Endodermal cell (in vitro differentiated cells): ENCODE measurements at regions not wholly inside any gene's neighbourhood (a gene's known extent, or its start where the extent isn't known, plus 50 kb on each side); places are given as distances from the start of the nearest gene placed in this dataset.
"Not testable (repeated sequence)": the region's sequence is repeated elsewhere in the genome, so short reads cannot be mapped to it uniquely, and the experiment has no call there.

Experiments used
- DNase-seq: peaks from one replicate; pipeline ENCODE4 v3.0.0-alpha.2; 2017
- H3K27ac ChIP-seq: 2 replicates; pipeline ENCODE4 v1.5.1; 2013; ENCODE audit warnings: mild to moderate bottlenecking, low read depth, low read length, moderate library complexity
- H3K27me3 ChIP-seq: 2 replicates; pipeline ENCODE4 v1.6.1; 2013; ENCODE audit warnings: mild to moderate bottlenecking, low read length, moderate library complexity; ENCODE audit not compliant: insufficient read depth, control insufficient read depth, poor library complexity, severe bottlenecking
- H3K36me3 ChIP-seq: 2 replicates; pipeline ENCODE4 v1.7.0; 2013; ENCODE audit warnings: mild to moderate bottlenecking, low read length, moderate library complexity; ENCODE audit not compliant: control insufficient read depth, insufficient read depth
- H3K4me1 ChIP-seq: one replicate; pipeline ENCODE4 v1.7.0; 2013; ENCODE audit warnings: low read length; ENCODE audit not compliant: control insufficient read depth, insufficient read depth
- H3K4me3 ChIP-seq: 2 replicates; pipeline ENCODE4 v1.5.1; 2013; ENCODE audit warnings: mild to moderate bottlenecking, low read length, moderate library complexity
- H3K9ac ChIP-seq: 2 replicates; pipeline ENCODE4 v1.6.1; 2013; ENCODE audit warnings: mild to moderate bottlenecking, low read length, moderate library complexity; ENCODE audit not compliant: poor library complexity, severe bottlenecking; ENCODE audit errors: extremely low read depth
- H3K9me3 ChIP-seq: 2 replicates; pipeline ENCODE4 v1.6.1; 2013; ENCODE audit warnings: mild to moderate bottlenecking, low read length, moderate library complexity; ENCODE audit not compliant: control insufficient read depth
- H3K27ac Mint-ChIP-seq: 2 replicates; pipeline ENCODE4 v1.8.0; 2020; ENCODE audit warnings: mixed read lengths
- H3K27me3 Mint-ChIP-seq: 2 replicates; pipeline ENCODE4 v1.8.0; 2021; ENCODE audit warnings: mild to moderate bottlenecking, mixed read lengths; ENCODE audit not compliant: insufficient read depth
- H3K36me3 Mint-ChIP-seq: 2 replicates; pipeline ENCODE4 v1.8.0; 2020; ENCODE audit warnings: low read depth, mixed read lengths
- H3K4me1 Mint-ChIP-seq: 2 replicates; pipeline ENCODE4 v1.8.0; 2020; ENCODE audit warnings: mixed read lengths
- H3K4me3 Mint-ChIP-seq: 2 replicates; pipeline ENCODE4 v1.8.0; 2020; ENCODE audit warnings: mild to moderate bottlenecking, moderate library complexity, mixed read lengths
- H3K9me3 Mint-ChIP-seq: 2 replicates; pipeline ENCODE4 v1.8.0; 2020; ENCODE audit warnings: mild to moderate bottlenecking, mixed read lengths
- WGBS, 2 experiments: methylation state at CpG; one replicate each; pipeline versions ENCODE4 v1.1.5 to v1.1.7; 2013; ENCODE audit warnings: missing lambda C conversion rate in 2 of 2, mixed read lengths in 1 of 2; ENCODE audit not compliant: insufficient coverage in 1 of 2, insufficient read length in 1 of 2; 5-methylcytosine and 5-hydroxymethylcytosine counted together
- TF ChIP-seq, protein P1 (sequence below): fragments of 200-600 bp; sonication (generic); conservative IDR thresholded peaks from 2 replicates; pipeline ENCODE4 v1.5.0; 2021; ENCODE audit warnings: antibody characterized with exemption, mild to moderate bottlenecking

DNA sequence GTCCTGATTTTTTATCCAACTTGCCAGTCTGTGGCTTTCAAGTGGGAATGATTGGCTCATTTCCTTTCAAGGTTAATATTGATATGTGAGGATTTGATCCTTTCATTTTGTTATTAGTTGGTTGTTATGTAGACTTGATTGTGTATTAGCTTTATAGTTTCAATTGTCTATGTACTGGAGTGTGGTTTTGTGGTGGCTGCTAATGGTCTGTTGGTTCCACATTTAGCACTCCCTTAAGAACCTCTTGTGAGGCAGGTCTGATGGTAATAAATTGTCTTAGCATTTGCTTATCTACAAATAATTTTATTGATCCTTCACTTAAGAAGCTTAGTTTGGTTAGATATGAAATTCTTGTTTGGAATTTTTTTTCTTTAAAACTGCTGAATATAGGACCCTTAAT, 190.6 kb downstream of the CPXCR1 start:
- Mint-ChIP-seq H3K27me3 (no peaks in the 10 kb centered on the region), H3K4me1 (peaks cover 8% of the 10 kb centered on the region), H3K36me3 (no peaks in the 10 kb centered on the region), H3K27ac (no peak overlapping the region), H3K9me3 (no peaks in the 10 kb centered on the region), H3K4me3 (no peak overlapping the region)
- Histone ChIP-seq H3K36me3 (no peaks in the 10 kb centered on the region), H3K4me3 (no peak overlapping the region), H3K9ac (no peak overlapping the region), H3K4me1 (no peaks in the 10 kb centered on the region), H3K27ac (no peak overlapping the region), H3K27me3 (no peaks in the 10 kb centered on the region), H3K9me3 (no peaks in the 10 kb centered on the region)
- TF ChIP-seq, protein P1, sequence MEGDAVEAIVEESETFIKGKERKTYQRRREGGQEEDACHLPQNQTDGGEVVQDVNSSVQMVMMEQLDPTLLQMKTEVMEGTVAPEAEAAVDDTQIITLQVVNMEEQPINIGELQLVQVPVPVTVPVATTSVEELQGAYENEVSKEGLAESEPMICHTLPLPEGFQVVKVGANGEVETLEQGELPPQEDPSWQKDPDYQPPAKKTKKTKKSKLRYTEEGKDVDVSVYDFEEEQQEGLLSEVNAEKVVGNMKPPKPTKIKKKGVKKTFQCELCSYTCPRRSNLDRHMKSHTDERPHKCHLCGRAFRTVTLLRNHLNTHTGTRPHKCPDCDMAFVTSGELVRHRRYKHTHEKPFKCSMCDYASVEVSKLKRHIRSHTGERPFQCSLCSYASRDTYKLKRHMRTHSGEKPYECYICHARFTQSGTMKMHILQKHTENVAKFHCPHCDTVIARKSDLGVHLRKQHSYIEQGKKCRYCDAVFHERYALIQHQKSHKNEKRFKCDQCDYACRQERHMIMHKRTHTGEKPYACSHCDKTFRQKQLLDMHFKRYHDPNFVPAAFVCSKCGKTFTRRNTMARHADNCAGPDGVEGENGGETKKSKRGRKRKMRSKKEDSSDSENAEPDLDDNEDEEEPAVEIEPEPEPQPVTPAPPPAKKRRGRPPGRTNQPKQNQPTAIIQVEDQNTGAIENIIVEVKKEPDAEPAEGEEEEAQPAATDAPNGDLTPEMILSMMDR: no peak
- no peak for DNase-seq

DNA sequence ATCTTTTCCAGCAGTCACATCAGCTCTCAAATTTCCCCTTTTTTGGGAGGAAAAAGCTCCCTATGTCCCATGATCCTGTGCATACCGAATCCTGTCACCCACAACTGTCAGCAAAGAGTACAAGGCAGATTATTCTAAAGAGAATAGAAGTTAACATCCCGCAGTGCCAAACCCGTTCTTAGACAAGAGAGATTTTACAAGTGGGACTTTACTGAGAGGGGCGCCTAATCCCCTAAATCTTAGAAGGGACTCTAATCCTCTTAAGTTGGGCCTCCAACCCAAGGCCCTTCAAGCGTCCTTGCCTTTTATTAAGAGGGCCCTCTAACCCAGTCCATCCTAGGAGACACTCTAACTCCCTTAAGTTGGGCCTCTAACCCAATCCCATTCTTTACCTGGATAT, 193.9 kb downstream of the CPXCR1 start:
- H3K4me1 ChIP-seq: no peaks in the 10 kb centered on the region
- H3K36me3 ChIP-seq: no peaks in the 10 kb centered on the region
- no peaks in the 10 kb centered on the region for H3K27me3 ChIP-seq
- H3K4me3 Mint-ChIP-seq: no peak overlapping the region
- no peaks in the 10 kb centered on the region for H3K27me3 Mint-ChIP-seq
- WGBS, 2 experiments: 78% methylated on average over 5 of the region's 5 CpGs; no CpG with 5 or more reads in 1 of the 2 experiments
- DNase-seq: no peak
- no peak overlapping the region for H3K27ac Mint-ChIP-seq
- H3K4me1 Mint-ChIP-seq: peaks cover 21% of the 10 kb centered on the region
- no peak overlapping the region for H3K9ac ChIP-seq
- no peaks in the 10 kb centered on the region for H3K9me3 Mint-ChIP-seq
- no peaks in the 10 kb centered on the region for H3K36me3 Mint-ChIP-seq
- no peak overlapping the region for H3K27ac ChIP-seq
- TF ChIP-seq, protein P1: no peak
- no peaks in the 10 kb centered on the region for H3K9me3 ChIP-seq
- no peak overlapping the region for H3K4me3 ChIP-seq

- Mint-ChIP-seq H3K4me3 (no peak overlapping the region), H3K27ac (no peak overlapping the region)
- TF ChIP-seq, protein P1: no peak
These were observed 197.6 kb downstream of the CPXCR1 start for GRCh38 chrX:88944661-88945060.

DNA sequence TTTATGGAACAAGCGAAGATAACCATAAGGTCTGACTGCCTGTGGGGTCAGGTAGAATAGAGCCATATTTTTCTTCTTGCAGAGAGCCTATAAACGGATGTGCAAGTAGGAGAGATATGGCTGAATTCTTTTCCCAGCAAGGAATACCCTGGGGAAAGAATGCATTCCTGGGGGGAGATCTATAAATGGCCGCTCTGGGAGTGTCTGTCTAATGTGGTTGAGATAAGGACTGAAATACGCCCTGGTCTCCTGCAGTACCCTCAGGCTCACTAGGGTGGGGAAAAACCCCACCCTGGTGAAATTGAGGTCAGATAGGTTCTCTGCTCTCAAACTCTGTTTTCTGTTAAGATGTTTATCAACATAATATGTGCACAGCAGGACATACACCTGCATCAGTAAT, 209.0 kb downstream of the CPXCR1 start:
- not testable (repeated sequence) for H3K36me3 ChIP-seq, H3K27me3 ChIP-seq, H3K4me1 ChIP-seq, H3K27ac ChIP-seq, H3K27ac Mint-ChIP-seq, H3K9ac ChIP-seq, DNase-seq, H3K4me1 Mint-ChIP-seq, H3K4me3 ChIP-seq, H3K4me3 Mint-ChIP-seq, H3K27me3 Mint-ChIP-seq
- 96% methylated on average over 4 of the region's 4 CpGs; no CpG with 5 or more reads in 1 of the 2 experiments for WGBS, 2 experiments
- peaks cover 55% of the 10 kb centered on the region for H3K9me3 Mint-ChIP-seq
- peaks cover 14% of the 10 kb centered on the region for H3K9me3 ChIP-seq
- peaks cover 34% of the 10 kb centered on the region for H3K36me3 Mint-ChIP-seq

More at GRCh38 chrX:88944661-88945060, 197.6 kb downstream of the CPXCR1 start:
- no peaks in the 10 kb centered on the region for H3K4me1 ChIP-seq
- no peak overlapping the region for H3K27ac ChIP-seq
- Mint-ChIP-seq H3K4me1 (peaks cover 34% of the 10 kb centered on the region), H3K9me3 (peaks cover 13% of the 10 kb centered on the region), H3K36me3 (no peaks in the 10 kb centered on the region), H3K27me3 (no peaks in the 10 kb centered on the region)
- no peaks in the 10 kb centered on the region for H3K27me3 ChIP-seq
- DNase-seq: no peak
- H3K36me3 ChIP-seq: no peaks in the 10 kb centered on the region
- no peak overlapping the region for H3K4me3 ChIP-seq
- H3K9me3 ChIP-seq: no peaks in the 10 kb centered on the region
- H3K9ac ChIP-seq: no peak overlapping the region
